GM12875 (cell line): ENCODE measurements at regions not wholly inside any gene's neighbourhood (a gene's known extent, or its start where the extent isn't known, plus 50 kb on each side); places are given as distances from the start of the nearest gene placed in this dataset.

Source experiments
- H3K4me3 ChIP-seq: one replicate; pipeline ENCODE4 v1.5.1; 2011; ENCODE audit warnings: low read depth, low read length, control low read depth
- TF ChIP-seq, protein P1 (sequence below): IDR thresholded peaks from 2 replicates; pipeline ENCODE4 v1.5.1; 2011; ENCODE audit warnings: low read depth, mild to moderate bottlenecking, control low read depth, inconsistent platforms, low read length, moderate library complexity, borderline replicate concordance; ENCODE audit not compliant: insufficient read depth

DNA sequence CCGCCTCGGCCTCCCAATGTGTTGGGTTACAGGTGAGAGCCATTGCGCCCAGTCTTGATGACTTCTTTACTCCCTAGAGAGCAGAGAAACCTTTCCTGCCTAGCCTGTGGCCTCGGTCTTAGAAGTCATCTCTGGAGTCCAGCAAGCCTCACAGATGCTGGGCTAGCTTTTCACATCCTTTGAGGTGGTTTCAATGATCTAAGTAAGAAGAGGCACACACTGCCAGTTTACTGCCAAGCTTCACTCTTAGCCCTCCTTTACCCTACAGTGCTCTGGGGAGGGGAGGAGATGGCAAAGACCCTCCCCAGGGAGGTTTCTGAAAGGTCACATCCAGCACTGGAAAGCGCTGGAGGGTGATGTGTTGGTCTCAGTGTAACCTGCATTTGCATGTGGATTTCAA, 304.8 kb downstream of the PCNX1 start:
- TF ChIP-seq, protein P1, sequence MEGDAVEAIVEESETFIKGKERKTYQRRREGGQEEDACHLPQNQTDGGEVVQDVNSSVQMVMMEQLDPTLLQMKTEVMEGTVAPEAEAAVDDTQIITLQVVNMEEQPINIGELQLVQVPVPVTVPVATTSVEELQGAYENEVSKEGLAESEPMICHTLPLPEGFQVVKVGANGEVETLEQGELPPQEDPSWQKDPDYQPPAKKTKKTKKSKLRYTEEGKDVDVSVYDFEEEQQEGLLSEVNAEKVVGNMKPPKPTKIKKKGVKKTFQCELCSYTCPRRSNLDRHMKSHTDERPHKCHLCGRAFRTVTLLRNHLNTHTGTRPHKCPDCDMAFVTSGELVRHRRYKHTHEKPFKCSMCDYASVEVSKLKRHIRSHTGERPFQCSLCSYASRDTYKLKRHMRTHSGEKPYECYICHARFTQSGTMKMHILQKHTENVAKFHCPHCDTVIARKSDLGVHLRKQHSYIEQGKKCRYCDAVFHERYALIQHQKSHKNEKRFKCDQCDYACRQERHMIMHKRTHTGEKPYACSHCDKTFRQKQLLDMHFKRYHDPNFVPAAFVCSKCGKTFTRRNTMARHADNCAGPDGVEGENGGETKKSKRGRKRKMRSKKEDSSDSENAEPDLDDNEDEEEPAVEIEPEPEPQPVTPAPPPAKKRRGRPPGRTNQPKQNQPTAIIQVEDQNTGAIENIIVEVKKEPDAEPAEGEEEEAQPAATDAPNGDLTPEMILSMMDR, result no peak
- no peak overlapping the region for H3K4me3 ChIP-seq

DNA sequence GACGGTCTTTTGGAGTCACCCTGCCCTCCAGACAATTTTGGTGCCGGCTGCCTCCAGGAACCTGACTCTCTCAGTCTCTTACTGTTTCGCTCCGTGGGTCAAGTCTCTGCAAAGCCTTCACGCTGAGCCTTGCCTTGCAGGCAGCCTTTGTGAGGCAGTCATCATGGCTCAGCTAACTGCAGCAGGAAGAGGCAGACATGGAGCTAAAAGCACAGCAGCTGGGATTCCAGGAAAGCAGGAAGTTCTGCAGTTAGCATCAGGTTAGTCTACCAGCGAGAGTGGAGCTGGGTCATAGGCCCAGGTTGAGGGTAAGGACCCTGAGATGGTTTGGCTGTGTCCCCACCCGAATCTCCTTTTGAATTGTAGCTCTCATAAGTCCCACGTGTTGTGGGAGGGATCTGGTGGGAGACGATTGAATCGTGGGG, 305.4 kb downstream of the PCNX1 start:
- H3K4me3 ChIP-seq, result no peak overlapping the region
- TF ChIP-seq, protein P1, result no peak

DNA sequence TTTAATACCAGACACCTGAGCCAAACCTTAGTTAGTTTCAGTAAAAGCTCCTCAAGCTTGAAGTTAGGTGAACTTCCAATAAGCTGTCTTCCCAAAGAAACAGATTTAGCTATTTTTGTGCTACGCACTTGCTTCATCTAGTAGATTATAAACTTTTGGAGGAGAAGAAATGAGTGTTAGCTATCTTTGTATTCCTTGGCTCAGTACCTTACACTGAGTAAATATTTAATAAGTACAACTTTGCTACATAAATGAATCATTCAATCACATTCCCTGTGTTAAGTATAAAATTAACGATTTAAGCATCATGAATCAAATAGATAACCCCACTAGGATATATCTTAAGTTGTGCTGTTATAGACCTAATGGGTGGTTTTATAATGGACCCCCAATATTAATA, 307.0 kb downstream of the PCNX1 start:
- TF ChIP-seq, protein P1, result no peak
- H3K4me3 ChIP-seq, result no peak overlapping the region

DNA sequence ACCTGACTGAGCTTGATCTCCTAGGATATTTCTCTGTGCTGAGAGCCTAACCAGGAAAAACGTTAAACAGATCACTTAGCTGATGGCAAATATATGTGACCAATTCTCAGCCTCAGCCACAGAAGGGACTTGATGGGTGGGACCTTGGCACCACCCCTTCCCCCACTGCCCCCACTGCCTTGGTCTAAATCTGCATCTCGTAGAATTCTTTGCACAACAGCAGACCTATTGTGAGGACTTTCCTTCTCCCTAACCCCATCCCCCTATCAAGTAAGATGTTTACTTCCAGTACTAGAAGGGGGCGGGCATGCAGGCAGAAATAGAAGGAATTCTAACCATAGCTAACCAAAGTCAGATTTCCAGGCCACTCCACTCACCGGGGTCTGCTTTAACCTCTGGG, 313.2 kb downstream of the PCNX1 start:
- no peak overlapping the region for H3K4me3 ChIP-seq
- TF ChIP-seq, protein P1, result no peak

DNA sequence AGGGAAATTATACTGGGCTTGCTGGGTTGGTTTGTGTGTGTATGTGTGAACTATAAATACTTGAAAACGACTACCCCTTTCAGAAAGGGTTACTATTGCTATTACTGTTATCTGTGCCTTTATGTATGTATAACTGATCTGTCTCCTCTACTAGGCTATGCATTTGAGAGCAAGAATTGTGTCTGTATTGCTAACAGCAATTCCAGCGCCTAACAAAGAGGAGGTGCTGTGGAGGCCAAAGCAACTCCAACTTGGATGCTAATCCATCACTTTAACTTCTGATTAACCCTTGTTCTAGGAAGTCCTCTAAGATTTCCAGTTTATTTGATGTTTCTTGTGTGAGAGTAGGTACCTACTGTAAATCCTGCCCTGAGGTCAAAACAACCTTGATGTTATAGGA, 313.9 kb downstream of the PCNX1 start:
- TF ChIP-seq, protein P1, result no peak
- H3K4me3 ChIP-seq, result no peak overlapping the region

DNA sequence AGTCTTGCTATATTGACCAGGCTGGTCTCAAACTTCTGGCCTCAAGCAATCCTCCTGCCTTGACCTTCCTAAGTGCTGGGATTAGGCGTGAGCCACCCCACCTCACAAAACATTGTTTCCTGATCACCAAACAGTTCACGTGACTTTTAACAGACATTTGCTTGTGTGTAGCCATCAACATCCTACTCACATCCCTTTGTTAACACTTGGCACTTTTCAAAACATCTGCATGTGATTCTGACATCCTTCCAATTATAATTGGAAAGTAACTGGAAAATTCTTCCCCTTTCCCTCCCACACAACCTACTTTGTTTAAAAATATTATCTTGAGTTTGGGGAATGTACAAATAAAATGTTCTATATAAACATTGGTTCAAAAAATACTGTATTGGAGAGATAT, 317.9 kb downstream of the PCNX1 start:
- no peak overlapping the region for H3K4me3 ChIP-seq
- TF ChIP-seq, protein P1, result no peak

DNA sequence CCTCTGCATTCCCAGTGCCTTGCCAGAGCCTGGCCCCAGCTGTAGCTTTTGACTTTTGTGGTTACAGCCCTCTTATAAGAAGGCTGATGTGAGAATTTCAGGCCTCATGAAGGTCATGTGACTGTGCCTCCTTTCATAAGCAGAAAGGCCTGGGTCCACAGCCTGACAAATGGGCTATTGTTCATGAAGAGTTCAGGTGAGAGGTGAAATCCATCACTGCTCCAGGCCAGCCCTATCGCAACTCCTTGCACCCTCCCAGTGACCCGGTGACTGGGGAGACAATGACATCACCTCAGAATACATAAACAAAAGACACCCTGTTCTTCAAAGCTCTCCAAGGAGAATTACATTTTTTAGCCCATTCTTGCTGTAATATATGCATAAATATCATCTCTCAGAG, 321.5 kb downstream of the PCNX1 start:
- TF ChIP-seq, protein P1, result no peak
- no peak overlapping the region for H3K4me3 ChIP-seq
